IMR-90 (cell line): ENCODE measurements at regions not wholly inside any gene's neighbourhood (a gene's known extent, or its start where the extent isn't known, plus 50 kb on each side); places are given as distances from the start of the nearest gene placed in this dataset.

Experiments
- ATAC-seq: fragments of 200-7000 bp; cut with Tn5 transposase; 2 replicates; pipeline ENCODE4 v1.9.1; 2020; ENCODE audit warnings: low read depth, mild to moderate bottlenecking, moderate library complexity
- BruUV-seq: library from RNA; stranded (reverse); fragments of 400-500 nt; replicated peaks from 2 replicates; lab custom pipeline; 2021; lab: Mats Ljungman, UMichigan
- CTCF ChIA-PET: fragments of 300-600 bp; formaldehyde crosslinking; extraction: SDS; loops from one replicate; lab custom pipeline; 2021; ENCODE audit warnings: antibody characterized with exemption; lab: Yijun Ruan, JAX
- POLR2A ChIA-PET: fragments of 300-600 bp; sonication (Branson Sonifier 250); formaldehyde crosslinking; loops from one replicate; lab custom pipeline; 2022; ENCODE audit warnings: antibody characterized with exemption; ENCODE audit not compliant: unreplicated experiment; lab: Charles Lee
- DNase-seq: peaks from one replicate; pipeline ENCODE4 v3.0.0; 2013
- H2AFZ ChIP-seq: replicated peaks from 2 replicates; pipeline ENCODE3; 2013; ENCODE audit warnings: low read length, mild to moderate bottlenecking; ENCODE audit not compliant: poor library complexity
- H2AK5ac ChIP-seq: 2 replicates; pipeline ENCODE4 v1.6.1; 2013; ENCODE audit warnings: low read depth, low read length, inconsistent platforms
- H2AK9ac ChIP-seq: replicated peaks from 2 replicates; pipeline ENCODE3; 2013; ENCODE audit warnings: mild to moderate bottlenecking, low read depth, low read length, moderate library complexity; ENCODE audit not compliant: poor library complexity
- H2BK120ac ChIP-seq: 2 replicates; pipeline ENCODE4 v1.6.1; 2013; ENCODE audit warnings: low read depth, low read length, inconsistent platforms
- H2BK15ac ChIP-seq: 3 replicates; pipeline ENCODE4 v1.6.1; 2013; ENCODE audit warnings: low read depth, low read length, inconsistent platforms
- H2BK20ac ChIP-seq: 2 replicates; pipeline ENCODE4 v1.6.1; 2013; ENCODE audit warnings: low read depth, mild to moderate bottlenecking, inconsistent platforms, low read length, moderate library complexity
- H2BK5ac ChIP-seq: 2 replicates; pipeline ENCODE4 v1.6.1; 2013; ENCODE audit warnings: mild to moderate bottlenecking, low read depth, low read length, inconsistent platforms; ENCODE audit not compliant: poor library complexity, severe bottlenecking
- H3K14ac ChIP-seq: replicated peaks from 2 replicates; pipeline ENCODE4 v1.6.1; 2013; ENCODE audit warnings: low read depth, low read length, inconsistent platforms
- H3K18ac ChIP-seq: 2 replicates; pipeline ENCODE4 v1.6.1; 2013; ENCODE audit warnings: low read depth, low read length, control low read depth
- H3K23ac ChIP-seq: 2 replicates; pipeline ENCODE4 v1.6.1; 2013; ENCODE audit warnings: low read depth, low read length, inconsistent platforms
- H3K27ac ChIP-seq: 2 replicates; pipeline ENCODE4 v1.5.1; 2013; ENCODE audit warnings: mild to moderate bottlenecking, control low read depth, low read length; ENCODE audit not compliant: insufficient read depth
- H3K27me3 ChIP-seq: 2 replicates; pipeline ENCODE4 v1.6.1; 2013; ENCODE audit warnings: low read length; ENCODE audit not compliant: control insufficient read depth, insufficient read depth
- H3K36me3 ChIP-seq: 2 replicates; pipeline ENCODE4 v1.6.1; 2013; ENCODE audit warnings: low read length, mixed read lengths; ENCODE audit not compliant: control insufficient read depth, insufficient read depth
- H3K4ac ChIP-seq: 2 replicates; pipeline ENCODE4 v1.6.1; 2013; ENCODE audit warnings: low read depth, low read length, inconsistent platforms
- H3K4me1 ChIP-seq: 2 replicates; pipeline ENCODE4 v1.6.1; 2013; ENCODE audit warnings: low read length, mixed read lengths; ENCODE audit not compliant: control insufficient read depth, insufficient read depth
- H3K4me2 ChIP-seq: 2 replicates; pipeline ENCODE4 v1.6.1; 2013; ENCODE audit warnings: low read depth, mild to moderate bottlenecking, control low read depth, low read length, moderate library complexity
- H3K4me3 ChIP-seq: 2 replicates; pipeline ENCODE4 v1.5.1; 2013; ENCODE audit warnings: low read depth, mild to moderate bottlenecking, control low read depth, low read length, moderate library complexity; ENCODE audit not compliant: insufficient read depth
- H3K56ac ChIP-seq: 2 replicates; pipeline ENCODE4 v1.6.1; 2013; ENCODE audit warnings: low read length, inconsistent platforms; ENCODE audit not compliant: insufficient read depth; ENCODE audit errors: extremely low read depth
- H3K79me1 ChIP-seq, 2 experiments: 2 replicates each; pipeline ENCODE4 v1.6.1; 2013; ENCODE audit warnings: low read length in 2 of 2, inconsistent platforms in 1 of 2, low read depth in 1 of 2
- H3K9ac ChIP-seq: 2 replicates; pipeline ENCODE4 v1.6.1; 2013; ENCODE audit warnings: low read depth, low read length, control low read depth
- H3K9me1 ChIP-seq: 2 replicates; pipeline ENCODE4 v1.6.1; 2013; ENCODE audit warnings: low read length, inconsistent platforms; ENCODE audit not compliant: insufficient read depth
- H3K9me3 ChIP-seq: 2 replicates; pipeline ENCODE4 v1.6.1; 2013; ENCODE audit warnings: low read length; ENCODE audit not compliant: control insufficient read depth, insufficient read depth
- H4K20me1 ChIP-seq: 2 replicates; pipeline ENCODE4 v1.6.1; 2013; ENCODE audit warnings: low read length, inconsistent platforms; ENCODE audit not compliant: insufficient read depth
- H4K5ac ChIP-seq: 2 replicates; pipeline ENCODE4 v1.6.1; 2013; ENCODE audit warnings: mild to moderate bottlenecking, low read depth, low read length, control low read depth
- H4K8ac ChIP-seq, 2 experiments: 2 replicates each; pipeline ENCODE4 v1.6.1; 2013; ENCODE audit warnings: low read depth in 2 of 2, low read length in 2 of 2, control low read depth in 1 of 2, inconsistent platforms in 1 of 2
- H4K91ac ChIP-seq: 2 replicates; pipeline ENCODE4 v1.6.1; 2013; ENCODE audit warnings: low read depth, low read length, inconsistent platforms; ENCODE audit not compliant: insufficient read depth
- CHD1 ChIP-seq: IDR thresholded peaks from 2 replicates; pipeline ENCODE4 v1.6.1; 2012; ENCODE audit warnings: low read depth, low read length, improper control_type of control experiment
- CTCF ChIP-seq: conservative IDR thresholded peaks from 2 replicates; pipeline ENCODE4 v1.5.1; 2012; ENCODE audit warnings: mild to moderate bottlenecking, low read depth, low read length, improper control_type of control experiment
- ELK1 ChIP-seq: fragments of 150-350 bp; IDR thresholded peaks from 2 replicates; pipeline ENCODE4 v1.6.1; 2016; ENCODE audit warnings: low read depth, mild to moderate bottlenecking, low read length, moderate library complexity, borderline replicate concordance
- MAFK ChIP-seq: IDR thresholded peaks from 2 replicates; pipeline ENCODE4 v1.6.1; 2012; ENCODE audit warnings: low read depth, low read length, improper control_type of control experiment
- MAZ ChIP-seq: IDR thresholded peaks from 2 replicates; pipeline ENCODE4 v1.6.1; 2012; ENCODE audit warnings: low read depth, mild to moderate bottlenecking, low read length, improper control_type of control experiment, moderate library complexity, borderline replicate concordance
- MXI1 ChIP-seq: IDR thresholded peaks from 2 replicates; pipeline ENCODE4 v1.6.1; 2012; ENCODE audit warnings: low read depth, mild to moderate bottlenecking, low read length, moderate library complexity, borderline replicate concordance
- NFE2L2 ChIP-seq: fragments of 150-350 bp; IDR thresholded peaks from 2 replicates; pipeline ENCODE4 v1.6.1; 2016; ENCODE audit warnings: low read depth, mild to moderate bottlenecking, low read length
- RAD21 ChIP-seq: IDR thresholded peaks from 2 replicates; pipeline ENCODE4 v1.6.1; 2012; ENCODE audit warnings: low read length, improper control_type of control experiment
- RCOR1 ChIP-seq: IDR thresholded peaks from 2 replicates; pipeline ENCODE4 v1.6.1; 2012; ENCODE audit warnings: mild to moderate bottlenecking, low read length, improper control_type of control experiment; ENCODE audit not compliant: insufficient replicate concordance
- RFX5 ChIP-seq: IDR thresholded peaks from 2 replicates; pipeline ENCODE4 v1.8.0; 2012; ENCODE audit warnings: low read depth, mild to moderate bottlenecking, low read length, moderate library complexity
- SMC3 ChIP-seq: fragments of 150-350 bp; IDR thresholded peaks from 2 replicates; pipeline ENCODE4 v1.6.1; 2016; ENCODE audit warnings: low read depth, mild to moderate bottlenecking, antibody characterized with exemption, low read length, moderate library complexity
- USF2 ChIP-seq: fragments of 150-350 bp; IDR thresholded peaks from 2 replicates; pipeline ENCODE4 v1.6.1; 2017; ENCODE audit warnings: mild to moderate bottlenecking, antibody characterized with exemption, low read length, low read depth
- WGBS, 2 experiments: methylation state at CpG; one replicate each; pipeline versions ENCODE4 v1.1.5 to v1.1.7; 2013; ENCODE audit warnings: missing lambda C conversion rate in 2 of 2; ENCODE audit not compliant: insufficient read length in 1 of 2; ENCODE audit errors: extremely low coverage in 2 of 2; 5-methylcytosine and 5-hydroxymethylcytosine counted together
- dilution Hi-C: fragments of 300-500 bp; cut with HindIII; formaldehyde crosslinking; loops from one replicate; pipeline ENCODE4 v1.14.3; 2018; ENCODE audit warnings: low sequenced_read_pairs; ENCODE audit not compliant: unreplicated experiment
- in situ Hi-C: fragments of 300-500 bp; cut with MboI; formaldehyde crosslinking; loops from 3 replicates; pipeline ENCODE4 v1.14.3; 2019; ENCODE audit warnings: low sequenced_read_pairs, inconsistent platforms, mixed read lengths
- intact Hi-C: fragments of 100-400 bp; cut with micrococcal nuclease; formaldehyde crosslinking; loops from 2 replicates; pipeline ENCODE4 v1.10.0; 2022

DNA sequence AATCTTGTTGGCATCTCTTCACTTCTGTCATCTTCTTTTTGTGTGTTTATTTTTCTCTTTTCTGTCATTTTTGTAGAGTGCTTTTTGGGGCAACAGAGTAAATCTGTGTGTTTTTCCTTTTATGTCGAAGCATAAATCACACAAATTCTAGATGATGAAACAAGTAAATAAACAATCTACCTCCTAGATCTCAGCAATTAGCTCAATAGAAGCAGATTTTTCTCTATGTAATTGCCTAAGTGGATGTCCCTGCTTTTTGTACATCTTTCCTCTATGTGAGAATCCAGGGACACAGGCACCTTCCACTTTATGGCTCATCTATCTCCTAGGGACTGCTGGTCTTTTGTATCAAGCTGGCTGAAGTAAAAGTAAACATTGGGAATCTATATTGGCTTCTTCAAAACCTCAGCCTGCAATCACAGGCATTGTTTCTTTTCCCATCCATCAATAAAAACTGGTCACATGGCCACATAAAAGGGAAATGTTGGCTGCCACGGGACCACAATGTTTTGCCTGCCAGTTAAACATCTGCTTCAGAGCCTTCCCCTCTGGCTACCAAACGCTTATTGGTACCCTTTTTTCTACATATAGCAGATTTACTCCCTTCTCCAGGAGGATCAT, 323.8 kb downstream of the LMO7 start:
- Histone ChIP-seq H3K4me3 (no peak overlapping the region), H2AFZ (no peak overlapping the region), H3K9me3 (no peaks in the 10 kb centered on the region), H3K79me1 (no peaks in the 10 kb centered on the region), H3K23ac (no peak overlapping the region), H2AK5ac (no peak overlapping the region), H3K18ac (no peak overlapping the region), H3K9me1 (no peaks in the 10 kb centered on the region), H4K20me1 (no peaks in the 10 kb centered on the region), H2BK120ac (no peak overlapping the region), H4K5ac (no peak overlapping the region), H3K27ac (no peak overlapping the region), H2BK5ac (no peak overlapping the region), H2BK20ac (no peak overlapping the region), H3K56ac (no peak overlapping the region), H3K4ac (no peak overlapping the region), H3K4me1 (no peaks in the 10 kb centered on the region), H3K9ac (no peak overlapping the region), H3K4me2 (no peak overlapping the region), H2AK9ac (no peak overlapping the region), H3K14ac (no peak overlapping the region), H3K36me3 (no peaks in the 10 kb centered on the region), H4K91ac (no peak overlapping the region), H3K27me3 (peaks cover 1% of the 10 kb centered on the region; the same call in 1 of the 2 replicates), H2BK15ac (no peak overlapping the region), H4K8ac (no peak overlapping the region)
- intact Hi-C loops (no loop called here), in situ Hi-C loops (no loop called here), dilution Hi-C loops (no loop called here)
- POLR2A ChIA-PET = interaction anchor here (0.6 kb wide), 1 partner anchor 171 kb away, joined by 4 read pairs; no protein-coding TSS in a partner anchor
- CTCF ChIA-PET = interaction anchor here (0.6 to 0.8 kb wide), 2 partner anchors 33 to 407 kb away, joined by 3 to 5 read pairs; no protein-coding TSS in a partner anchor
- ATAC-seq = no peak
- no TSS peak for BruUV-seq
- no peak for DNase-seq
- WGBS, 2 experiments = no CpG with 5 or more reads among the region's 3 CpGs
- TF ChIP-seq NFE2L2 = no peak
- TF ChIP-seq USF2 = no peak
- no peak for TF ChIP-seq RAD21
- no peak for TF ChIP-seq ELK1
- no peak for TF ChIP-seq SMC3
- TF ChIP-seq CTCF = no peak
- TF ChIP-seq RCOR1 = no peak
- no peak for TF ChIP-seq MXI1
- no peak for TF ChIP-seq MAZ
- TF ChIP-seq MAFK = no peak
- TF ChIP-seq CHD1 = no peak
- no peak for TF ChIP-seq RFX5
